HG02973 (cell line): ENCODE measurements at regions not wholly inside any gene's neighbourhood (a gene's known extent, or its start where the extent isn't known, plus 50 kb on each side); places are given as distances from the start of the nearest gene placed in this dataset.
"Not testable (repeated sequence)": the region's sequence is repeated elsewhere in the genome, so short reads cannot be mapped to it uniquely, and the experiment has no call there.

Experiments
- ATAC-seq: cut with Tn5 transposase; IDR thresholded peaks from one replicate; pipeline ENCODE4 v1.9.1; 2021; ENCODE audit warnings: moderate library complexity; ENCODE audit not compliant: unreplicated experiment

DNA sequence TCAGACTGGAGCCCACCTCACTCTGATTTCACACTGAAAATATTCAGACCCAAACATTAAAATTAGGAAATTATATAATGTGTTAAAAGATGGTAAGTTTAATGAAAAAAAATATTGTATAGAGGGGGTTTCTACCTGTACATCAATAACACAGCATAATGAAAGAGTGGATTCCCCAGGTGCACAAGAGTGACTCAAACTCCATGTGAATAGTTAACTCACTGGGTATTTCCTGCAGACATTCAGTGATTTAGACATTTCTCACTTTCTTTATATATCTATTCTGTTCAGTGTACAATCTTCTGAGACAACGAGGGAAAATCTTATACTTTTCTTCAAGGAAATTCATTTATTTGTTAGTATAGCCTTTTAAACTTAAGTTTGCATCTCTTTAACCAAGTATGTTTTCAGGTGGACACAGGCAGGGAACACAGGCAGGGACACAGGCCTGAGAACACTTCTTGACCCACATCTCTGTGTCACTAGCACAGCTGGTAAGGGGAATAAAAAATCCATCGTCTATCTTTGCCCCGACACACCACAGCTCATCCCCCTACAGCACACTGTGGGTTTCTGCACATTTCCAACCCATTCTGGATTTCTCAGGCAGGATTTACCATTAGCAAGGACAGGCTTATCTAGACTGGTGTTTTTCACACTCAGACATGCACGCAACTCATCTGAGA, 525.5 kb upstream of the BOD1L1 start:
- ATAC-seq = peak; percentile 75

DNA sequence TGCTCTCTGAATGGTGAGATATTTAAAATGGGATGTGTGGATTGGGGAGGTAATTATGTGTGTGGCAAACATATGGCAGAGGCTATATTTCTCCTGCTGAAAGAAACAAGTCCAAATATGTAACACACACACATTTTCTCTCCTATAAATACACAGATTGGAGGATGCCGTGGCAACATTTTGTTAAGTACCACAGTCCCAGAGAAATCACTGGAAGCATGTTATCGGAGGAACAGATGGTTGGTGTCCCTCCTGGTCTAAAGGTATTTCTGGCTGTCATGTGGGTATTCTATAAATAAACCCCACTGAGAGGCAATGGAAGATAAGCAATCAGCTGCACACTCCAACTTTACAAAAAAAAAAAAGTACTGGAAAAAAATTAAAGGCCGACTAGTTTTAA, 528.3 kb upstream of the BOD1L1 start:
- ATAC-seq = no peak

DNA sequence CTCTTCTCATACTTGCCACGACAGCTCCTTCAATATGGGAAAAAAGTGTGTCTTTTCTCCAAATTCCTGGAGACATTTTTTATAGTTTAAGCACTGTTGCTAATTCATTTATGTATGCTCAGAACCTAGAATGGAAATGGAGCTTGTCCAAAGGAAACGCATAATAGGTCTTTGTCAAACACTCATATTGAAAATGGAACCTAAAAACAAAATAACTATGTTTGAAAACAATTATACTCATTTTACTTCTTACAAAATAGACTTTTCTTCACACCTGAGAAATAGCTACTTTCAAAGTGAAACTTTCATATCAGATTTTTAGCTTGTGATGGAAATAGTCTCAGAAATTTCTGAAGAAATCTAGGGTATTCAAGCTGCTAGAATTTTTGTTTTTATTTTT, 529.7 kb upstream of the BOD1L1 start:
- ATAC-seq = peak; percentile 61

DNA sequence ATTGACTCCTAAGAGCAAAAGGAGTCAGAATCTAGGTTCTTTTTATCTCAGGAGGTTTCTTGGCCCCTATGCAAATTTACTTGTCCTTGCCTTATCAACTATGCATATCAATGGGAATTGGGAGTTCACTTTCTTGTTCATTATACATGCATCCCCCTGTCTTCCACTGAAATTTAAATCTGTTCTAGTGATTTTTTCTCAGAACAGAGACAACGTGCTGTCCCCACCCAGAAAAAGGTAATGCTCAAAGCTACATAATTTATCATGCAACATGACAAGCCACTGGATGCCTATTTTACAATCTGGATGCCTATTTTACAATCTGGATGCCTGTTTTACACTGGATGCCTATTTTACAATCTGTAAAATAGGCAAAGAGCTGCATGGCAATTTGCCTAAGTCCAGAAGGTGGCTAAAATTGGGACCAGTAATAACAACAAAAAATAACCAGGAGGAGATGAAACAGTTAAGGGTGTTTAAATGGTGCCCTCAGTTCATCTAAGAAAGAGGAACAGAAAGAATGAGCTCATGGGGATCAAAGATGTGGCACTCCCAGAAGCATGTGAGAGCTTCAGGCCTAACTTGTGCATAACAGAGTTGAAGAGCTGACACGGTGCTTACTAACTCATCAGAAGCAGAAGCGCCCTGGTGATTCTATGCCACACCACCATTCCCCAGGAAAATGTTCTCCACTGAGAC, 537.8 kb upstream of the BOD1L1 start:
- ATAC-seq = peak; percentile 99

DNA sequence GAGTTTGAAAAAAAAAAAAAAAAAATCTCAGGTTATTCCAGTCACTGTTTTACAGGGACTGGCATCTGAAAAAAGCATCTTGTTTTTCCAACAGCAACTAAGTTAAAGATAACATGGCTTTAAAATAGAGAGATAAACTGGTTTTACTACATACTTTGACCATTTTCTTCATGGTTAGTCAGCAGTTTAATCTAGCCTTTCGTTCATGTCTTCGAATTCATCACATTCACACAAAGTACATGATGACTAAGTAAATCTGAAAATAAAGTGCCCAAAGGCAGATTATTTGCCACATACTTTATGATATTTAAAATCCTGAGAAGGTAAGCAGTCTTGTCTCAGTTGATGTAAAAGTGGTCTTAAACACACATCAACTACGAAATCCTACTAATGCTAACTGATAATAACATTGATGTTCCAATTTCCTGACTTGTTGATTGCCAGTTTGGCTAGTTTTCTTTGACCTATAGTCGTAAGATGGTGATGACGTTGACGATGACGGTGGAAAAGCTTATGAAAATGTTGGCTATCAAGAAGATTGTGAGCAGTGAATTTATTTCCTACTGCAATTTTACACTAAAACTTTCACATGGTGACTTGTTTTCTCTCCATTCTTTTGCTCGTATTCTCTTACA, 540.5 kb upstream of the BOD1L1 start:
- ATAC-seq = no peak

DNA sequence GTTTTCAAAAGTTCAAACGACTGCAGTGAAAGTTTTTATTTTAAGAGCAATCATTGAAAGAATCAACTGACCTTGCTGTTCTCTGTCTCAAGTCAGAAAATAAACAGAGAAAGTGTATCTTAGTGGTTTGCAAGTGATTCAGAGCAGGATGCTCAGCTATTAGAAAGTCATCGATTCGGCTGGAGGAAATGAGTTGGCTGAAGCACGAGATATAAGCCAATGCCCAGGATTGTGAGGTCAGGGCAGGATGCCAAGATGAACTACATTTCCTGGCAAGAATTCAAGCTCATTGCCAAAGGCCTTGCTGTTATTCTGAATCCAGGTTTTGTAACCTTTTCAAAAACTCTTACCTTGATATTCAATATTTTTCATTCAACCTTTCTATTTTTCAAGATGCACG, 541.4 kb upstream of the BOD1L1 start:
- ATAC-seq = peak; percentile 65

DNA sequence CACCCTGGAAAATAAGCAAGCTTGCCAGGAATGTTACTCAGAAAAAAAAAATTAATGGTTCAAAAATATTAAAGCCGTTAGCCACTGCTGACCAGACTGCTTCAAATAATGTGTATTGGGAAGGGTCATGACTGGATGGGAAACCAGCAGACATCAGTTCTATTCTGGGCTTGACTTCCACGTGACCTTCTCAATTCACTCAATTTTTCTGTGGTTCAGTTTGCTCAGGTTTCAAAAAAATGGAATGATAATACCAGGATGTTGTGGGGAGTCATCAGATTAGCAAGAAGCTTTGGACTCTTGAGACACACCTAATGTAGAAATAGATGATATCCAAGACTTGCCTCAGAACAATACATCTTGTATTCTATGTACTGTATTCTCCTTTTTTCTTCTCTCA, 541.9 kb upstream of the BOD1L1 start:
- no peak for ATAC-seq

DNA sequence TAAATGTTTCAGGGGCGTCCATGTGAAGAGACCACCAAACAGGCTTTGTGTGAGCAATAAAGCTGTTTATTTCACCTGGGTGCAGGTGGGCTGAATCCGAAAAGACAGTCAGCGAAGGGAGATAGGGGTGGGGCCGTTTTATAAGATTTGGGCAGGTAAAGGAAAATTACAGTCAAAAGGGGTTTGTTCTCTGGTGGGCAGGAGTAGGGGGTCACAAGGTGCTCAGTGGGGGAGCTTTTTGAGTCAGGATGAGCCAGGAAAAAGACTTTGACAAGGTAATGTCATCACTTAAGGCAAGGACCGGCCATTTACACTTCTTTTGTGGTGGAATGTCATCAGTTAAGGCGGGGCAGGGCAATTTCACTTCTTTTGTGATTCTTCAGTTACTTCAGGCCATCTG, 542.4 kb upstream of the BOD1L1 start:
- not testable (repeated sequence) for ATAC-seq

DNA sequence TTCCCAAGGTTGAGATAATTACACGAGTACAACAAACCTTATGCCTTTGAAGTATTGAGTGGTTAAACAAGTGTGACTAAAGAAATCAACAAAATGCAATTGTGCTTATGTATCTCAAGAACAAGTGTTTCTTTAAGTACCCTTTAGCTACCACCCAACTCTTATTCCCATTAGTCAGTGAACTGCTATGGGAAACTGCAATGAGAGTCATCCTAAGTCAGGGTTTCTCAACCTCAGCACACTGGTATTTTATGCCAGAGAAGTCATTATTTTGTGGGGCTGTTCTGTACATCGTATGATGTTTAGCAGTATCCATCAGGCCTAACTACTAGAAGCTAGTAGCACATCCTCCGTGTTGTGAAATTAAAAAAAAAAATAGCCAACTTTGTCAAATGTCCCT, 549.1 kb upstream of the BOD1L1 start:
- ATAC-seq = no peak

DNA sequence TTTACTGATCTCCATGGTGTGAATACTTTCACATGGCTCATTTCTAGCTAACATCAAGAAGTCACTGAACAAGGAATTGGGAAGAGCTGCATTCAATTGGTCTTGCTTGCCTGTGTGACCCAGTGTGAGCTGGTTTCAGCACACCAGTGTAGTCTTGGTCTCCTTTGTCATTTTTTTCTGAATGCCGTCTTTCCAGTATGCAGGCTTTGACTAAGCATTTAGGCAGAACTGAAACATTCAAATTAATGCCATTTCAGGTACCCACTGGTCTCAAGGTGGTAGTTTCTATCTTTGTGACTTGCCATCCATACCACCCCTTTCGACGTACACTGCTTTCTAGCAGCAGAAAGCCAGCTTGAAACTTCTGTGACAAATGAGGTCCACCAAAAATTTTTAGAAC, 550.5 kb upstream of the BOD1L1 start:
- ATAC-seq = peak; percentile 91

DNA sequence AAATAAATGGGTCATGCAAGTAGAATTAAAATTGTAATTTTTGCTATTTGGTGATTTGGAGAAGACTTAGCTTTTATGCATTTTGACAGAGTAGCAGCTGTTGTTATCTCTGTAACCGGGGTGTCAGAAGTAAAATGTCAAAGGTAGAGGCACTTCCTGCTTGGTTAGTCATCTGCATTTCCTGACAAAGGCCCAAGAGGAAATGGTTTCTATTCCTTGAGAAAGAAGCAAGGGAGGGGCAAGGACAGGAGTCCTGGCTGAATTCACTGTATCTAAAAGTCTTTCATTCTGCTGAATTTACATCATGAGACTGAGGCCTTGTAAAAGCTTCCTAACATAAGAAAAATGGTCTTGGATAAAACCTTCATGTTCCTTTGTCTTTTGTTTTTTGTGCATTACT, 550.9 kb upstream of the BOD1L1 start:
- ATAC-seq = peak; percentile 47

DNA sequence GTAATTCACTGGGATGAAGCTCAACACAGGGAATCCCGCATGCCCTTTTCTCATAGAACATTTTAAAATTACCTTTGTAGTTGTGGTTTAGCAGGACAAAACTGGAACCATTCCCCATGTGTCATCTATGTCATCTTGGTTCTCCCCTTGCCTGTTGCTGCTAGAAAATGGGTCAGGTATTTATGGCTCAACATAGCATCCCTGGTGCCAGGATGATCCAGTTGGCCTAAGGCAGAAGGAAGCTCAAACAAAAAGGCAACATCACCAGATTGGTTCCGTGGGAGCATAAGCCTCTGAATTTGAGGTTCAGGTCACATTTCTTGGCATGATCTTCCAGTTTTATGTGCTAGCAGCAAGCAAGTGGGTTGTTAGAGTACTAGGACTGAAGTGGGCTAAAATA, 552.6 kb upstream of the BOD1L1 start:
- ATAC-seq = no peak

DNA sequence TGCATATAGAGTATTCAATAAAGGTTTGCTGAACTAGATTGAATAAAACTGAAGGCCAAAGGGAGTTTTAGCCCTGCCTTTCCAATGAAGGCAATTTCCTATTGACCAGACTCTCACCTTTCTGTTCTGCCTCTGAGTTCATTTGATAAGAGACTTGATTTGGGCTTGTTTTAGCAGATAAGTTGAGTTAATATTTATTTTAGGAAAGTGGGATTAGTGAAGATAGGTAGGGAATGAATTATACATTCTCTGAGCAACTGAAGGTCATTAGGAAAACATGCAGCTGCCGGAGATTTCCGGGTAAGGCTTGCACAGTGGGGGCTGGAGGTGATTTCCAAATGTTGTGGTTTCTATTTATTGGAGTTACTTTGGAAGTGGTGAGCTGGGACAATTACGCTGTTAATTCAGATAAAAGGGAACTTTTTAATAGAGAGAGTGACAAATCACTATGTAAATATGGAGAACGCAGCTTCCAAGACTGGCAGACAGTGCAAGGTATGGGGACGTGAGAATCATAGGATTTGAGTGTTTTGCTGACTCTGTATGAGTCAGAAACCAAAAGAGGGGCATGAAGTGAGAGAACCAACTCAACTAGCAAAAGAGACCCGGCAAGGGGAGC, 553.6 kb upstream of the BOD1L1 start:
- no peak for ATAC-seq

DNA sequence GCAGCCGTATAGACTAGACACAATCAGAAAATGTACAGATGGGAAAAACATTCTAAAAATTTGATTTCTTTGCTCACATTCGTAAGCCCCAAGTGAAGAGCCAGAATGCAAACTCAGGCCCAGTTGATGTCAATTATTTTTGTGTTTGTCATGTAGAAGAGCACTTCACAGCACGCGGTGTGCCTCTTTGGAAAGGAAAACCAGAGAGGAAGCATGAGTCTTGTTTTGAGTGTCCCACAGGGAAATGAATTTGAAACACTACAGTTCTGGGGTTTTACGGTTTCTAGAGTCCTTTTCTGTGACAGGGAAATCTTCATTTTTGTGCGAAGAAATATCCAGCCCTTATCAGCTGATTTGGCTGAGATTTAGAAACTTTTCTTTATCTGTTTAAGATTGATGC, 554.6 kb upstream of the BOD1L1 start:
- ATAC-seq = no peak

DNA sequence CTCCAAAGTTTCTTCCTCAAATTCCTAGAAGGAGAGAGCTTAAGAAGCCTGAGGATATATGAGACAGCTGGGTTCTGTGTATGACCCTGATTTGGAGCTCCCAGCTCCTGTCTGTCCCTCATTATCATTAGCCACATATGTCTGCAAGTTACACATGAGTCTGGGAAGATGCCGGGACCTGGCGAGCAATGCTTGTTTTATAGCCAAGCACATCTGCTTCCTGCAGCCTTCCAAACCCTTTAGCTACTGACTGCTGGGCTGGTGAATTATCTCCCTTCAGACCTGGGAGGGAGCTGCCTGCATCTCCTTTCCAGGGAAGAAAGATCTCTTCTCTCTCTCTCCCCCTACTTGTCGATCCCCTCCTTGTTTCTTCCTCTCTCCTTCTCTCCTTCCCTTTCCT, 556.7 kb upstream of the BOD1L1 start:
- no peak for ATAC-seq

DNA sequence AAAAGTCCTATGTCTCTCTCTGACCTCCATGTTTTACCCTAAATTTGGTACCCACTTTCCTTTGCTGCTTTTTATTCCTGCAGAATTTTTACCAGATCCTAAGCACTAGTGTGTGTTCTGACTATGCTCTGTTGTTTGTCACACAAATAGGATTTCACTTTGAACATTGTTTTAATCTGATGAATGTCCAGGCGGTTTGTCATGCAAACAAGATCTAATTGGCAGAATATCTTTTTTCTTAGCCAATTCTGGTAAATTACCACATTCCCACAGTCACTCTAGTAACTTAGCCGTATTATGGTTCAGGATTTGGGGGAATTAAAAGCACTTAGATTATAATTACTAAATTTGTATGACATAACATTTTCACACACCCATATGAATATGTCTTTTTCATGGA, 557.2 kb upstream of the BOD1L1 start:
- no peak for ATAC-seq

DNA sequence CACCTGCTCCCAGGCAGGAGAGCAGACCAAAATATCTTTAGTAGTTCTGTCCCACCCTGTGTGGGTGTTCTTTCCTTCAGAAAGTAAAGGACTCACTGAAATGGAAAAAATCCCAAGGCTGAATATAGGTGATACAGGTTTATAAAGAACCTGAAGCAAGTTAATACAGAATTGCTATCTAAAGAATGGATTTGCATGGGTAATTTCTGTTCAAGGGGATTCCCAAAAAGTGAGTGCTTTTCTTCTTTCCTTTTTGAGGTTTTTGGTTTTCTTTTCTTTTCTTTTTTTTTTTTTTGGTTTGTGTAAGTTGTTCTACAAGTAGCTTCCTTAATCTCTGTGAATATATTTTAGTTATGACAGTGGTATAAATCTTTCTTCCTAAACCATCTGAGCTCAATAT, 560.7 kb upstream of the BOD1L1 start:
- ATAC-seq = no peak

DNA sequence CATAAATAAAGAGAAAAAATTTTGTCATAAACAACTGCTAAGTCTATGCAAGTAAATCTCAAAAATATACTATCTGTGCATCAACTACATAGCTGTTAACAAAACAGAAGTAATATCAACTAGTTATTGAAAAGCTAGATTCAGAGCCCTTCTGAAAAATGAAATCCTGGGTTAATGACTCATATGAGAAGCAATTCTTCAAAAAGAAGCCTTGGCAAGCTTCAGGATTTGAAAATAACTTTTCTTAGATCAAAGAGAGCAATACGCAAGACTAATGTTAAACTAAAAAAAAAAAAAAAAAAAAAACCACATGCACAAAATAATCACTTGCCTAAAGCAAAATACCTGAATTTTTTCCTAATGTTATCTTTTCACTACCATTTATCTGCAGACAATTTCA, 566.1 kb upstream of the BOD1L1 start:
- ATAC-seq = no peak

DNA sequence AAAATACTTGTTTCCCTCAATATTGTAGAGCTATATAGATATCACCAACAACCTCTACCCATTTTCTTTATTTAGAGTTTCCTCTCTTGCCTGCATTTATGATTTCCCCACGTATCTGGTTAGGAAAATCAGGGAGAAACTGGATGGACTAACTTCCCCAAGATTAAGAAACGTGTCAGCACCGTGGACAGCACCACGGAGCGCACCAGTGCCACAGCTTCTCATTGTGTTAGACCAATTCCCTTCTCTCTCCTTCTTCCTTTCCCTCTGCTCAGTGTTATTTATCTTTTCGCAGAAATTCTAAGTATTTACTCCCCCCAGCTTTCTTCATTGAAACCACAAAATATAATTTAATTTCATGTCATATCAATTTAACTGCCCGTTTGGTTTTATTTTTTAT, 568.6 kb upstream of the BOD1L1 start:
- no peak for ATAC-seq

DNA sequence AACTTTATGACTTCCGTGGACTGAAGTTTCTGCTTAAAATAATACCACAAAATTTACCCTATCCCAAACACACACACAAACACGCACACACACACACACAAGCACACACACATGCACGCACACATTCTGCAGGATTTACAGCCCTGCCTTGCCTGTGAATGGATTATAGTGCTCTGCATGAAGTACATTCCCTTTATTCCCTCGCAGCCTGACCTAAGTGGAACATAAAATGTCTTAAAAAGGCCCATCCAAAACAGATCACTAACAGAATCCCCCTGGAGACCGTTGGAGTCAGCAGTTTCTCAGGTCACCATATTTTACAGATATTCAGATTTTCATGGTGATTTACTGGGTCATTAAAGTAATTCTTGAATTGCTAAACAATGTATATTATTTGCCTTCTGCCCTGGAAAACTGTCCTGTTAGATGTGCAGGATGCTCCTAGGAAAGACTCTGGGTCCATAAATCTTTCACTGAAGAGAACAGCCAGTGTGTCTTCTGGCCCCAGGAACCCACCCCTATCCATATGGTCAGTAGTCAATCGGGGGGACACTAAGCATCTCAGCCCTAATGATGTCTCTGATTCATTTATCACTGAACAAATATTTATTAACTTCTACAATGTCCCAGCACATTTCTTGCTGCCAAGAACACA, 587.7 kb upstream of the BOD1L1 start:
- no peak for ATAC-seq

DNA sequence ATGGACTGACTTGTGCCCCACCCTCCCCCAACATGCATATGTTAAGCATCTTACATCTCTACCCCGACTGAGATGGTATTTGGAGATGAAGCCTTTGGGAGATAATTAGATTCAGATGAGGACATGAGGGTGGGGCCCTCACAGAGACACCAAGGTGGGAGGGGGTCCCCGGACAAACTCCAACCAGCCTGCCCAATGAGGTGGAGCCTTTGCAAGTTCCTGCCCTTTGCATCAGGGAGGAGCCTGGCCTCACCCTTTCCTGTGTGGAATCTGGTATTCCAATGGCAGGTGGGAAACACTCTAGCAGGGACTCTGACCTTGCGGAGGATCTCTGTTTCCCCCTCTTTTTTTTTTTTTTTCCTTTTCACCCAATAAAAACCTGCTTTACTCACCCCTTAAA, 589.9 kb upstream of the BOD1L1 start:
- no peak for ATAC-seq
